IPS-15b (cell line): ENCODE measurements at regions not wholly inside any gene's neighbourhood (a gene's known extent, or its start where the extent isn't known, plus 50 kb on each side); places are given as distances from the start of the nearest gene placed in this dataset.

ENCODE experiments used
- H3K27me3 ChIP-seq: one replicate; pipeline ENCODE4 v1.6.1; 2013; ENCODE audit warnings: low read length; ENCODE audit not compliant: control insufficient read depth, insufficient read depth
- H3K36me3 ChIP-seq: one replicate; pipeline ENCODE4 v1.6.1; 2013; ENCODE audit warnings: low read length; ENCODE audit not compliant: control insufficient read depth, insufficient read depth
- H3K4me1 ChIP-seq: one replicate; pipeline ENCODE4 v1.6.1; 2013; ENCODE audit warnings: mild to moderate bottlenecking, low read length; ENCODE audit not compliant: control insufficient read depth, insufficient read depth
- H3K4me3 ChIP-seq: one replicate; pipeline ENCODE4 v1.5.1; 2013; ENCODE audit warnings: low read depth, low read length
- H3K9ac ChIP-seq: one replicate; pipeline ENCODE4 v1.6.1; 2013; ENCODE audit warnings: low read depth, mild to moderate bottlenecking, low read length
- H3K9me3 ChIP-seq: one replicate; pipeline ENCODE4 v1.6.1; 2013; ENCODE audit warnings: mild to moderate bottlenecking, low read length; ENCODE audit not compliant: control insufficient read depth, insufficient read depth

DNA sequence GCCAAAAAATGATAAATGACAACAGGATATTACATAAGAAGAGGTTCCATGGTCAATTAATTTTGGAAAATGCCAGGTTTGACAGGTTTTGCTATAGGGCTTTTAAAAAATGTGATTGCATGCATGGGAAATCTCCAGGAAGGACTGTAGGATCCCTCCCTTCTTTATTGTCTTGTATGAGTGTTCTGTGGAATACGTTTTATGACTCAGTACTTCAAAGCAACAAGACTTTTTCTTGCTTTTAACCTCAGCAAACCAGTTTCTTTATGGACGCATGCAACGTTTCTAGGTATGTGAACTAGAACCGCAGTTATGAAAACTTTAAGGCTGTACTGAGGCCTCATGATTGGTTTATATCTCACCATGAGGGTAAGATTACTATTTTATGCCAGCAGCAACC lies 76.6 kb upstream of the NTRK2 start:
- no peaks in the 10 kb centered on the region for H3K9me3 ChIP-seq
- H3K4me1 ChIP-seq = no peaks in the 10 kb centered on the region
- H3K9ac ChIP-seq = no peak overlapping the region
- no peak overlapping the region for H3K4me3 ChIP-seq
- no peaks in the 10 kb centered on the region for H3K27me3 ChIP-seq
- H3K36me3 ChIP-seq = no peaks in the 10 kb centered on the region

DNA sequence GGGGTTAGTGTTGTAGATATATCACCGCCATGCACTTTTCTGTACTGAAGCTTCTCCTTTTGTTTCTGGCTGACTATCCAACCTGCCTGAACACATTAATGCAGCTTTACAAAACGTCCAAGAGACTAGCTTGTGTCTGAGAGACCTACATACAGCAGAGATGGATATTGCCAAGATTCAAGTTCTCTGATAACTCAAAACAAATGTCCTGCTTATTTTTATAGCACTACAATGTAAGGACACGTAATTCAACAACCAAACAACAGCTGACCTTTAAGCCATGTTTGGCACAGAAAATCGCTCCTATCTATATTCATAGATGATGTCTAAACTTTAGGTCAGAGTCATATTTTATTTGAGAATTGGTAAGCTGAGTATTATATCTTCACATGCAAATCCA lies 76.2 kb upstream of the NTRK2 start:
- Histone ChIP-seq H3K27me3 (no peaks in the 10 kb centered on the region), H3K4me3 (no peak overlapping the region), H3K9ac (no peak overlapping the region), H3K36me3 (no peaks in the 10 kb centered on the region), H3K9me3 (no peaks in the 10 kb centered on the region), H3K4me1 (no peaks in the 10 kb centered on the region)

DNA sequence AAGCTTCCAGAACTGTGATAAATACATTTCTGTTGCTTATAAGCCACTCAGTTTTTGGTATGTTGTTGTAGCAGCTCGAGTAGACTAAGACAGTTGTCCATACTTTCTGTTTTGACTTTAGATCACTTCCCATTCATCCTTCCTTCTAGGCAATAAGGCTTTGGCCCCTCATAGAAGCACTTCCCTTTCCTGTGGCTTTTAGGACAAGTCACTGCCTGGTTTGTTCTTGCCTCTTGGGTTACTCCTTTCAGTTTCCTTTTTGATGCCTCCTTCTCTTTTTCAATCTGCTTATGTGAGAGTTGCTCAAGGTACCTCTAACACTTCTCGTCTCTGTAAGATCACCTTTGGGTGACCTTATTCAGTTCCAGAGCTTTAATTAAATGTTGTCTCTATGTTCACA lies 72.4 kb upstream of the NTRK2 start:
- Histone ChIP-seq H3K27me3 (no peaks in the 10 kb centered on the region), H3K4me1 (no peaks in the 10 kb centered on the region), H3K9me3 (no peaks in the 10 kb centered on the region), H3K36me3 (no peaks in the 10 kb centered on the region), H3K9ac (no peak overlapping the region), H3K4me3 (no peak overlapping the region)

DNA sequence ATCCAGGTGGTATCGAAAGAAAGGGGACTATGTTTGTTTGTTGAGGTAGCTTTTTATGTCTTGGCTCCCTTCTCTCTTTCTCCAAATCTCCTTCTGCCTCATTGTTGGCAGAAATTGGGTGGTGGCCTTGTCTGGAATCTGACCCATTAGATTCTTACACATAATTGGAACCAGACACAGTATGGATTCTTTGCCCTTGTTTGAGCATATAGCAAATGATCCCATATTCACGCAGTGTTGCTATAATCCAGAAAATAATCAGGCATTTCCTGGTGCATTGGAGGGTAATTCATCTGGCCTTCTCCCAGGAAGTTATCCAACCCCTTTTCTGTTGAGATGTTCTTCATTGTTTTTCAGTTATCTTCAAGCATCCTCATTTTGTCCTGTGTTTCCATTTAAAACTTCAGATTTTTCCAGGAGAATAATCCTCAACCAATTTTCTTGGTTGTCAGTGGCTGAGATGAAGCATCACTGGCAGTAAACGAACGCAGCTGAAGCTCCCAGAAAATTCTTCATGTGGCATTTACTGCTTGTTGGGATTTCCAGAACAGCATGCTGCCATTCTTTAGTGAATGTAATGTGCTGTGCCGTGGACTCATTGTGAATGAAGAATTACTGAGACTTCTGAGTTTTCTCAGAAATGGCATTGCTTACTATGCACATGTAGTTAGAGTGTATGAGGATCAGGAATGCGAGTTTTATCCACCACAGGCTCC lies 70.5 kb upstream of the NTRK2 start:
- H3K9me3 ChIP-seq = no peaks in the 10 kb centered on the region
- no peaks in the 10 kb centered on the region for H3K27me3 ChIP-seq
- H3K4me3 ChIP-seq = no peak overlapping the region
- no peaks in the 10 kb centered on the region for H3K36me3 ChIP-seq
- no peaks in the 10 kb centered on the region for H3K4me1 ChIP-seq
- no peak overlapping the region for H3K9ac ChIP-seq

DNA sequence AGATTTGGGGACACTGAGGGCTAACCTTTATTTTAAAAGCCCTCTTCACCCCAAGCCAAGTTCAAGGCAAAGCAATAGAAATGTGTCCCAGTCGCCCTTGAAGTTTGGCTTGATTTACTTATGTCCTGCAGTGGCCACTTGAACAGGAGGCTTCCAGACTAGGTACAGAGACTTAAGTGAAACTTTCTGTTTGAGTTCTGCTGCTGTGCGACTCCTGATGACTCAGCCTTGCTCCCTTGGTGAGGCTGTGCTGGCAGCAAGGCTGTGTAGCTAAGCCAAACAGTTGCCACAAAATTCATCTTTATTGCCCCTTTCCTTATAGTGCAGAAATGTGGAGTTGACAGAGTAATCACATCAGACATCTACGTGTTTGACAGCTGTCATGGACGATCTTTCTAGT lies 68.8 kb upstream of the NTRK2 start:
- Histone ChIP-seq H3K36me3 (no peaks in the 10 kb centered on the region), H3K9ac (no peak overlapping the region), H3K27me3 (no peaks in the 10 kb centered on the region), H3K4me1 (no peaks in the 10 kb centered on the region), H3K4me3 (no peak overlapping the region), H3K9me3 (no peaks in the 10 kb centered on the region)

DNA sequence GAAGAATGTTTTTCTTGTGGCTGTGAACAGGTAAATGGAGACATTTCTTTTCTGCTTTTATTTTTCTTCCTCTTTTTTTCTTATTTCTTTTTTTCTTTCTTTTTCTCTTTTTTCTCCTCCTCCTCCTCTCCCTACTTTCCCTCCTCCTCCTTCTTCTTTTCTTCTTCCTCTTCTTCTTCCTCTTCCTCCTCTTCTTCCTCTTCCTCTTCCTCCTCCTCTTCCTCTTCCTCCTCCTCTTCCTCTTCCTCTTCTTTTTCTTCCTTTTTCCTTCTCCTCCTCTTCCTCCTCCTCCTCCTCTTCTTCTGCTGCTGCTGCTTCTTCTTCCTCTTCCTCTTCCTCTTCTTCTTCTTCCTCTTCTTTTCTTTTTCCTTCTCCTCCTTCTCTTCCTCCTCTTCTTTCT lies 65.3 kb upstream of the NTRK2 start:
- no peaks in the 10 kb centered on the region for H3K9me3 ChIP-seq
- H3K9ac ChIP-seq = no peak overlapping the region
- H3K4me1 ChIP-seq = no peaks in the 10 kb centered on the region
- no peaks in the 10 kb centered on the region for H3K27me3 ChIP-seq
- no peak overlapping the region for H3K4me3 ChIP-seq
- H3K36me3 ChIP-seq = no peaks in the 10 kb centered on the region

DNA sequence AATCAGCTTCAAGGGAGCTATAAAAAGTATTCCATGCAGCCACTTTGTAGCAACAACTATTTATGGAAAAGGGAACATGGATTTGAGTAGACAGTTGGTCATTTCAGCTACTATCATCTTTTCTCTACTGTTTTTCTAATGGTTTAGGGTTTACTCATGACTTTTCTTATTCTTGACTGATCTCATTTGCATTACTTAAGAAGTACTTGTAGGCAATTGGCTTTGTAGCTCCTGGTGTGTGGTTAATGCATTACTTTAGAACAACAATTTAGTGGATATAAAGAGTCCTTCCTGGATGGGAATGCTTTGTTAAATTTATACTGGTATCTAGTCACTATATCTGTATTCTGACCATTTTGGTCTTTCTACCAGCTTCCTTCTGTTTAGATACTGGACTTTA lies 59.8 kb upstream of the NTRK2 start:
- no peaks in the 10 kb centered on the region for H3K9me3 ChIP-seq
- no peaks in the 10 kb centered on the region for H3K36me3 ChIP-seq
- no peaks in the 10 kb centered on the region for H3K27me3 ChIP-seq
- peaks cover 2% of the 10 kb centered on the region for H3K4me1 ChIP-seq
- no peak overlapping the region for H3K4me3 ChIP-seq
- no peak overlapping the region for H3K9ac ChIP-seq

DNA sequence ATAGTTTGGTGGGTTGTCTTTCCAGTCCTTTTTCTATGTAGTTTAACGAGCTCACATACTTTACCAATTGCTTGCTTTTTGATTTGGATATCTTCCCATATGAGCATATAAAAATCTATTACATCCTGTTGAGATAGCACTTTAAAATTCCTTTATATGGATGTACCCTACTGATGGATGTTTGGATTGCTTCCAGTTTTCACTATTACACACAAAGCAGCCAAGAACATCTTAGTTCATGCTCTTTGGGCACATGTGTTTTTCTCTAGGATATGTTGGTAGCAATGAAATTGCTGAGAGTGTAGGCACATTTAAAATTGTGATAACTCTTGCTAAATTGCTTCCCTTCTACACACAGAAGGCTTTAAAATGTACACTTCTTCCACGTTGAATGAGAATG lies 56.1 kb upstream of the NTRK2 start:
- Histone ChIP-seq H3K27me3 (no peaks in the 10 kb centered on the region), H3K9ac (no peak overlapping the region), H3K9me3 (no peaks in the 10 kb centered on the region)

DNA sequence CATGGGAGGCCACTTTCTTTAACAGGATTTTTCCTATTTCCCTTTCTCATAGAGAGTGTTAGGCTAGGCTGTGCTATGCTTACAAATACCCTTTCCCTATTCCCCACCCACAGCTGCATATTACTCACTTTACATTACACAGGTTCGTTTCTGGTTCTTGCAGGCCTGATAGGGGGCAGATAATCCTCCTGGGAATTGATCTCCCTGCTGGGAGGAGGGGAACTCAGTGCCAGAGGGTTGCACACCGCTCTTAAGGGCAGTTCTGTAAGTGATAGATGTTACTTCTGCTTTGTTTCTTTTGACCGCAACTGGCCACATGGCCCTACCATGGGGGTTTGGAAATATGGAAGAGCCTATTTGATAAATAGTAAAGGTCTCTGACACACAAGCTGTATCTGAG lies 54.0 kb upstream of the NTRK2 start:
- Histone ChIP-seq H3K9ac (no peak overlapping the region), H3K9me3 (no peaks in the 10 kb centered on the region), H3K4me1 (peaks cover 9% of the 10 kb centered on the region), H3K27me3 (no peaks in the 10 kb centered on the region), H3K36me3 (no peaks in the 10 kb centered on the region), H3K4me3 (no peak overlapping the region)

More for the DNA sequence above, 56.1 kb upstream of the NTRK2 start:
- H3K4me3 ChIP-seq = no peak overlapping the region
- H3K36me3 ChIP-seq = no peaks in the 10 kb centered on the region
- H3K4me1 ChIP-seq = peaks cover 11% of the 10 kb centered on the region

DNA sequence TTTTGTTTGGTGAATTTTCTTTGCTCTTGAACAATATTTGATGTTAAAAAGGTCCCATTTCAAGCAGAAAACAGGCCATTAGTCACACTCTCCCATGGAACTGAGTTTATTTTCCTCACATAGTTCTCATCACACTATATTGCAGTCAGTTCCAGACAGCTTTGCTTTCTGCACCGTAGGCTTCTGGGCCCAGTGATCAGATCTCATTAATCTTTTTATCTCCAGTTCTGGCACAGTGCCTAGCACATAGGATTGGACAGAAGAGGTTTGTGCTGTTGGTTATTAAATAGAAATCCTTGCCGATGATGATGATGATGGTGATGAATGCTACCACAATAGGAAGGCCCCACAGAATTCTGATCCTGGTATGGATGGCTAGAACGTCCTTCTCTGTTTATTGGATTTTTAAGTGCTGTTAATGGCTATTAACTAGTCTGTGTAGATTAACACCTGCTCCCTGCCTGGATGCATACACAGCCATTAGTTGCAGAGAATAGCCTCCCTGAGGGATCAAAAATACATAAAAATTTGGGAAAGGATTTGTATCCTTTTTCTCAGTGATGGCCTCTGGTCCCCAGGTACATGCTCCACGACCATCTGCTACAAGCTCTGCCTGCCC lies 52.0 kb upstream of the NTRK2 start:
- Histone ChIP-seq H3K4me1 (peaks cover 9% of the 10 kb centered on the region), H3K27me3 (no peaks in the 10 kb centered on the region), H3K4me3 (no peak overlapping the region), H3K9me3 (no peaks in the 10 kb centered on the region), H3K9ac (no peak overlapping the region), H3K36me3 (no peaks in the 10 kb centered on the region)
